RKO (cell line): ENCODE measurements at regions not wholly inside any gene's neighbourhood (a gene's known extent, or its start where the extent isn't known, plus 50 kb on each side); places are given as distances from the start of the nearest gene placed in this dataset.
"Not testable (repeated sequence)": the region's sequence is repeated elsewhere in the genome, so short reads cannot be mapped to it uniquely, and the experiment has no call there.

Source experiments
- DNase-seq: peaks from one replicate; pipeline ENCODE4 v3.0.0-alpha.2; 2016; ENCODE audit warnings: low spot score

DNA sequence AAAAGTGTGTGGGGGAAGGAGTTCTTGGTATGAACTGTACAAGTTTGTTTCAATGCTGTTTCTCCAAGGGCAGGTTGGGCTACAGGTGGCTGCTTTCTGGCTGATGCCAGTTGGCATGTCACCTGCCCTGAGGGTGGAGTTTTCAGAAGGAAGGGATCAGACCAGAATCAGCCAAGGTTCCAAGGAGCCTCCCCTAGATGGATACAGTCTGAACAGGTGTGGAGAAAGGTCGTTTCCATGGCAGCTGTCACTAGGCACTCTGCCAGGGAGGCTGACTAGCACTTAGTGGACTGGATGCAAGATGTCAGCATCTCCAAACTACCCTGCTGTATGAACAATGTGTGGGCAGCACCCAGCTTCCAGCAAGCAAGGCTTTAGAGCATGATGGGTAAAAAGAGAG, 444.4 kb upstream of the HNRNPA3 start:
- DNase-seq: no peak

DNA sequence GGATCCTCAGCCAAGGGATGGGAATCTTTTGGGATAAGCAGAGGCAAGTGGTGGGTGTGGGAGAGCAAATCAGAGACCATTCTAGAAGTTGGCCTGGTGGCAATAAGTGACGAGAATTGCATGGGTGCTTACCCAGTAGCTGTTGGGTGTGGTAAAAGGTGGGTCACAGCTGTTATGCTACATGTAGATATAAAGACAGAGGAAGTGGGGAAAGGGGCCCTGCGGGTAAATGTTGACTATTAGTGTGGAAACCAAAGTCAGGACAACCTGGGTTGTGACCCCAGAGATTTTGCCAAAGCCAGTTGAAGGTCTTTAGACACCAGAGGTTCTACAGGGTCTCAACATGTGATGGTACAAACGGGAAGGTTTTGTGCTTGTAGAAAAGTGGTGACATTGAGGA, 443.6 kb upstream of the HNRNPA3 start:
- DNase-seq: no peak

DNA sequence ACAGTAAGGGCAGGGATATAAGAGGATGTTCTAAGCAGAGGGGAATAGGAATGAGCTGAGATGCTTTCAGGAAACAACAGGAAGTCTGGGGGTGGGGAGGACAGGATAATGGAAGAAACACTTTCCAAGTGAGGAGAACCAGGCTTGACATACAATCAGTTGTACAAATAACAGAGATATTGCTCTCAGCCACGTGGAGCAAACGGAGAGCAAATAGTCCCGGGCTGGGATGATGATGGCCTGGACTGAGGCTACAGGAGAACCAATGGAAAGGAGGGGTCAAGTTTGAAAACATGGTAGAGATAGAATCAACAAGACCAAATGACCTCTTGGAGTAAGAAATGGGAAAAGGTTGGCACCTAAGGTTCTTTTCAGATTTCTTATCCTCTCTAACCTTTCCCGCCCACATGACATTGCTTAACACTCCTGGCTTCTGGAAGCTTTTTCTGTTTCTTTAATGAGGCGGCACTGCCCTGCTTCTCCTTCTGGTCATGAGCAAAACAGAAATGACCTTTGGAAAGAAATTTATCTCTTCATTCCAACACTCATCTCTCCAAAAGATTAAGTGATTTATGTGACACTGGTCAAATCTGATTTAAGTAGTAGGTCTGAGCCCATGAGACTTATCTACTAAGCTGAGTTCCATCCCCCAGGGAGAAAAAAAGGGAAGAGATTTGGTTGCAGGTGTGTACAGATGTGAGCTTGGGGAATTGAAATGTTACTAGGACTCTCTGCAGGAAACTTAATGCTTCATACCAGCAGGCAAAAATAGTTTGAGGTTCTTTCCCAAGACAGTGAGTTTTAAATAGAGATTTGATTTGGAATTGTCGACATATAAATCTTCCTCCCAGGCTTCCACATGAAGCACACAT, 442.9 kb upstream of the HNRNPA3 start:
- no peak for DNase-seq

DNA sequence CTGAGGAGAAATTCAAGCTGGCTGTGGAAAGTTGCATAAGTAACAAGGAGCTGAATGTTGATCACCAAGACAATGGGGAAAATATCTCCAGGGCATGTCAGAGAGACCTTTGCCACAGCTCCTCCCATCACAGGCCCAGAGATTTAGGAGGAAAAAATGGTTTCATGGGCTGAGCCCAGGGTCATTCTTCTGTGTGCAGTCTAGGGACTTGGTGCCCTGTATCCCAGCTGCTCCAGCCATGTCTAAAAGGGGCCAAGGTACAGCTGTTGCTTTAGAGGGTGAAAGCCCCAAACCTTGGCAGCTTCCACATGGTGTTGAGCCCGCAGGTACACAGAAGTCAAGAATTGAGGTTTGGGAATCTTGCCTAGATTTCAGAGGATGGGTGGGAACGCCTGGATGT, 439.8 kb upstream of the HNRNPA3 start:
- no peak for DNase-seq

DNA sequence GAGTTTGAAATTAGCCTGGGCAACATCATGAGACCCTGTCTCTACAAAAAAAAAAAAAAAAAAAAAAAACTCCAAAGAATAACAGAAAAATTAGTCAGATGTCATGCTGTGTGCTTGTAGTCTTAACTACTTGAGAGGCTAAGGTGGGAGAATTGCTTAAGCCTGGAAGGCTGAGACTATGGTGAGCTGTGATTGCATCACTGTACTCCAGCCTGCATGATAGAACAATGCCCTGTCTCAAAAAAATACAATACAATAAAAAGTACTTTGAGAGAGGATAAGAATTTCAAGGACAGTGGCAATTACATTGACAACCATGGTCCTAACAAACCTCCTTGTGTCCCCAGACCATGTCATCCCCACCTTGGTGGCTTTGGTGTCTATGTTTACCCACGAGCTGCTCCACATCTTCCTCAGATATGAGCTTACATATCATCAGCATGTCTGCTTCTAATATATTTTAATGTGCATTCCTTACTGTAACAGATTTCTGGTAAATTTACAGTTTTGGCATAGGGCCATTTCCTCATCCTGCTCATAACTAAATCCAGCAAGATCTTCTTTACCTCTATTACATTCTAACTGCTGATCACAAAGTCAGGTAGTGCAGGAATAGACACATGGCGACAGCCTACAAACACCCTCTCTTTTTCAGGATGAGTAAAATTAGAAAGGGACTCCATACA, 437.7 kb upstream of the HNRNPA3 start:
- no peak for DNase-seq

DNA sequence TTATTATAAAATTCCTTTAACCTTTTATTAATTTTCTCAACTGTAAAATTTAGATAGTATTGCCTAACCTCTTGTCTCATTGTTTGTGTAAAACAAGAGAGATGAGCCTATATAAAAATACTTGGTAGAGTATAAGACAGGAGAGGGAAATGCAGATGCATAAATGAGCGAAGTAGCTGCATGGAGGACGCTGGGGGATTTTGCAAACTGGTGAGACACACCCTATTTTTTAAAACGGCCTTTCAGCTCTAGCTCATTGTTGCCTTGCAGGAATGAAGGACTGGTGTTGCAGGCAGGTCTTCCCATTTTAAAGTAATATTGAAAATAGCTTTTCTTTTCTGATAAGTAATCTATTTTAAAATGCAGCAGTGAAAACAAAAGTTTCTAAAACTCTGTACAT, 435.3 kb upstream of the HNRNPA3 start:
- no peak for DNase-seq

DNA sequence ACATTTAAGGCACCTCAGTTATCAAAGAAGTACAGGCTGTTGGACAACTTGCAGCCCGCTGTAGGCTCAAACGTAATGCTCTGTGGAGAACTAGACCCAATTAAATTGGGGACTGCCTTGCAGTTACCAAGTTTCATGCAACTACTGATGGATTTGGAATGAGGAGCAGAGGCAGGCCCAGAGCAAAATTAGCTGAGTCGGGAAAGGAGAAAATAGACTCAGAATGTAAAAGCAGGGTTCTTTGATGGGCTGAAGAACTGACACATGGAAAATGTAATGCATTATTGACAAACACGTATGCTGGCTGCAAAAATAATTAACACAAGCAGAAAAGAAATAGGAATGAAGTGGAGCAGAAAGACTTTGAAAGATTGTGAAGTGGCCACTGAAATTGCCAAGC, 432.7 kb upstream of the HNRNPA3 start:
- no peak for DNase-seq

DNA sequence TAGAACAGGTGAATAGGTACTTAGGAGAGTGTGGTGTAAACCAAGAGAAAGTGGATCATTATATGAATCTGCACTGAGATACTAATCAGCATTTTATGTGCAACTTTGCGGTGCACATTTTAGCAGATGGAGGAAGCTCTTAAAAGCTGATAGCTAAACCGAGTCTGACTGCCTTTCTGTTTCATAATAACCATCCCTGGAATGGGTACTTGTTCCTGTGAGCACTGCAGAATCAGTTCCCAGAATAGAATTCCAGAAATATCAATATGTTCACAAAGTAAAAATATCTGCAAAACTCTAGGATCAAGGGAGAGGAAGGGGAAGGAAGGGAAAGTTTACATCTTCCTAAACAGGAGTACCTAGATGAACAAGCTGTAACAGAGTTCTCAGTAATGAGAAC, 432.2 kb upstream of the HNRNPA3 start:
- no peak for DNase-seq

DNA sequence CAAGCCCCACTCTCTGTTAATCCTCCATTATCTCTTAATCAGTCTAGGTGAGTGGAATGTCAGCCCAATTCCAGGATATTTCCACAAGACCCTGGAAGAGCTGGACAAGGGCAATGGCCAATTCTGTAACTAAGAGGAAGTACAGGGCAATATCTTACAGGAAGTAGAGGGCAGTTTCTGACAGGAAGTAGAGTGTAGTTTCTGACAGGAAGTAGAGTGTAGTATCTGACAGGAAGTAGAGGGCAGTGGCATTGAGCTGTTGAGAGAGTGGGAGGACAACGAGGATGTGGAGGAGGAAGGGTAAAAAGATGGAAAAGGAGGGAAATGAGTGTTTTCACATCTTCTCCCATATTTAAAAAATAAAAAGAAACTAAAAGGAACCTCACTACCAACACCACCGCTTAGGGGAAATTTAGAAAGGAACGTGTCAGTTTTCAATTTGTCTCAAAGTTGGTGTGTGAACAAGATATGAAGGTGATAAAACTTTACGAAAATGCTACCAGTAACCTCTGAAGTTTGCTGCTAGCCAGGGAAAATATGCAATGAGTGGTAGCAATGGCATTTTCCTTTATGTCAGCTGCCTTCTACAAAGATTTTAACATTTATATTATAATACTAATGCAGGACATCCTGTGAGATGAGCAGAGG, 430.9 kb upstream of the HNRNPA3 start:
- peak; percentile 14 for DNase-seq

DNA sequence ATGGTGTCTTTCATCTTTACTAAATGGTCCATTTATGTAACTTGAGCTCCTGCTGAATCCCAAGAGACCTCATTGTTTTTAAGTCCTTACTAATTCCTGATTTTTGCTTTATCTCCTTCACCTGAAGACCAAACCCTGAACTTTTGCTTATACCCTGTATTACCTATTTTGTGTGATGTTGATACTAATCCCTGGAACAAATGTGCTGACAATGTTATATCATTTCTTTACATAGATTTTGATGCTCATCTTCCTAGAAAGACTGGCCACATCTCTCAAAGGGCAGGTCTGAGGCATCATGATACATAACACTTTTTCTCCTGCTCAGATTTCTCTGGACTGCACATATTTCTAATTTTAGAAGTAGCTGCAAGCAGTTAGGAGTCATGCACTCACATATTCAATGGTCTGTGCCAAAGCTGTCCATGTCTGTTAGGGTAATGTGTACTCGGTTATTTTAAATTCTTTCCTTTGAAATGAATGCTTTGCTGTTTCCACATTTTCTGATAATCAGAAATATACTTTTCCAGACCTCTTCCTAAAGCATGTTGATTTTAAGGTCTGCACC, 427.9 kb upstream of the HNRNPA3 start:
- no peak for DNase-seq

DNA sequence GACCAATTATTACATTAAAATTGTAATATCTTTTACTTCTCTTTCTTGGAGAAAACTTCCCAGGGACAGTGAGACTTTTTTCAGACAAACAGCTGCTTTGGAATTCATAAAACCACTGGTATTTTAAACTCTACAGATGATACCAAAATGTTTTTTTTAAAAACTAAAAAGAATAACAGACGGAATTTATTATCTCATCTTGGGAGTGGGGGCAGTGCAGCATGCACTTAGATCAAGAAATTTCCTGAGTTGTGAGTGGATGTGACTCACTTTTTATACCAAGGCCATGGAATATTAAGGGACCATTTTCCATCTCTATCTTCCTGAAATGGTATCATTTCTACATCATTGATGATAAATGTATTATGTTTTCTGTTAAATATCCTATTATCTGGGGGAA, 422.8 kb upstream of the HNRNPA3 start:
- no peak for DNase-seq

DNA sequence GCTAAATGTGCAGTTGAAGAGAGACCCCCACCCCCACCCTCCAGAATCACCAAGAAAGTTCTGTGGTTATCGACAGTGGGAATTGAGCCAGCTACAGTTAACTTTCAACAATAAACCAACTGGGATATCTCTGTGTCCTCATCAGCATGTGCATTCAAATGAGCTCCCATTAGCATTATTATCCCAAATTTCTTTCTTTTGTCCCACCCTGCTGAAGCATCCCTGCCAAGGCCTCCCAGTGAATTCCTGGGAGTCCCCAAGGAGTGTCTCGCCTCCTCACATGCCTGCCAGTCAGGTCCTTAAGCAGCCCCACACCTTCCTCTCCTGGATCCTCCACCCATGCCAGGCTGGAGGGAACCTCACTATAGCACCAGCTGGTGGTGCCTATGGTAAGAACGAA, 422.1 kb upstream of the HNRNPA3 start:
- DNase-seq: no peak

DNA sequence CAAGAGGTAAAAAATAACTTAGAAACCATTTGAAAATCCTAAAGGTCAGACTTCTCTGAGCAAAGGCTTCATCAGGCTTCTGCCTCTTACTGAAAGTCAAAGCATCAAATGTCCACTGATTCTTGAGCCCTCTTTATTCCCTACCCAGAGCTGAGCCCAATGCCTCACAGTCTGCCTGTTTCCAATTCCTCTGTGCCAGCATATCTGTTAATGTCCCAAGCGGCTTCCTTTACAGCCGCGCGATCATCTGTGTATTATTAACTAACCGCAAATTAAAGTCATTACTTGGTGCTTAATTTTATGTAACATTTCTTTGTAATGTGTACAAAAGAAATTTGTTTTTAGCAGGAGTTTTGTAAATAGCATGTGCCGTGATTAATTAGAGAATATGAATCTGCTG, 418.8 kb upstream of the HNRNPA3 start:
- no peak for DNase-seq

DNA sequence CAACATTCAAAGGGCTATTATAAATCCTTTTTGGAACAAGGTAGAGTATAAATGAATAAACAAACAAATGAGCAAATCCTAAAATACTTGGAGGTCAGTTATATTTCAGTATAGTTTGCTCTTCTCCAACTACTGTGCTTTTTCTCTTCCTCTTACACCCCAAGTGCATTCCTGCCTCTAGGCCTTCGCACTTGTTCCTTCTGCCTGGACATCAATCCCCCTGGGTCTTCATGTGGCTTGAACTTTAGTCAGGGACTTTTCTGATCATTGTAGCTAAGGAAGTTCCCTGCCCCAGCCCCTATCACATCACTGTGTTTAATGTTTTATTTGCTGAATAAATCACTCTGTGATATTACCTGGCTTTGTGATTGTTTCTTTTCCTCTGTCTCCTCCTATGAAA, 418.2 kb upstream of the HNRNPA3 start:
- no peak for DNase-seq

DNA sequence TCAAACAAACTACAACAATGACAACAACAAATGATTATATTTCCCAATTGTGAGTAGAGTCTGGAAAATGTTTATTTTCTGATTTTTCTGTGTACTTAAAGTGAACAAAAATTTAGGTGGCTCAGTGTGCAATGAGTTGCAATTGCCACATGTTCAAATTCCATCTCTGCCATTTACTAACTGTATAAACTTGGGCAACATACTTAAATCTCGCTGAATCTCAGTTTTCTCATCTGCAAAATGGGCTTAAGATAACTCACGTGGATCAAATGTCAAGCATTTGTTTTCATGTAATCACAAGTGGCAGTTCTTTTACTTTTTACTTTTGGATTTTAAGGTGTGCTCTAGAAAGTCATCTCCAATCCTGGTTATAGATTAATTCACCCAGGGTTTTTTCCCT, 416.8 kb upstream of the HNRNPA3 start:
- no peak for DNase-seq

DNA sequence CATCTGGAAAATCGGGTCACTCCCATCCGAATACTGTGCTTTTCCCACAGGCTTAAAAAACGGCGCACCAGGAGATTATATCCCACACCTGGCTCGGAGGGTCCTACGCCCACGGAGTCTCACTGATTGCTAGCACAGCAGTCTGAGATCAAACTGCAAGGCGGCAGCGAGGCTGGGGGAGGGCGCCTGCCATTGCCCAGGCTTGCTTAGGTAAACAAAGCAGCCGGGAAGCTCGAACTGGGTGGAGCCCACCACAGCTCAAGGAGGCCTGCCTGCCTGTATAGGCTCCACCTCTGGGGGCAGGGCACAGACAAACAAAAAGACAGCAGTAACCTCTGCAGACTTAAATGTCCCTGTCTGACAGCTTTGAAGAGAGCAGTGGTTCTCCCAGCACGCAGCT, 415.9 kb upstream of the HNRNPA3 start:
- DNase-seq: not testable (repeated sequence)

DNA sequence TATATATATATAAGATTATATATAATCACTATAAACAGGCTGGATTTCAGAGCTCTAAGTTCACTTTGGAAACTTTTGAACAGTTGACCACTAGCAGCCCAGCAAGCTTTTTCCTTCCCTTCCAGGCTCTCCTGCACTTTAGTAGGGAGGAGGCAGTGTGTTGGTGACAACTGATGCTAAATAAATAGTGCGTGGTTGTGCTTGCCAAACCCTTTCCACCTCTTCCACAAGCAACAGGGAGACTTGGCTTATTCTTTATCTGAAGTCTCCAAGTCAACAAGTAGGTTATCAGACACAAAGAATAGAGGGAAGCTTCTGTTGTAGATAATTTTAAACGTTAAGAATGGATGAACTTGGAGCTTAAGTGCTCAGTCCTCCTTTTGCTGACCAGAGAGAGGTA, 408.2 kb upstream of the HNRNPA3 start:
- DNase-seq: no peak

DNA sequence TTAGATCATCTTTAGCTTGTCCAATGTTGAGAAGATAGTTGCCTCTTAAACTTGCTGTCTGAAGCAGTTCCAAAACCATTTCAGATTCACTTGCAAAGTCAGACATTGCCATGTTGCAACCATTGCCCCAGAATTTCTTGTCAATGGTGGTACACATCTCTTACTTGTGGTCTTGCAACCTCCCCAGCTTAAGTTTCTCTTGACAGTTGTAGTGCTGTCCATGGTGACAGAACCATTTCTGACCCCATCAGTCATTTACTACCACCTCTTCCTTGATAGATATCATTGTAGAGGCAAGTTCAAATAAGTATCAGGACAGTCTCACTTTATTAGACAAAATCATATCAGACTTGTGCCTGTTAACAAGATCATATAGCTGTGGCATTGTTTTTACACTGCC, 407.2 kb upstream of the HNRNPA3 start:
- no peak for DNase-seq

DNA sequence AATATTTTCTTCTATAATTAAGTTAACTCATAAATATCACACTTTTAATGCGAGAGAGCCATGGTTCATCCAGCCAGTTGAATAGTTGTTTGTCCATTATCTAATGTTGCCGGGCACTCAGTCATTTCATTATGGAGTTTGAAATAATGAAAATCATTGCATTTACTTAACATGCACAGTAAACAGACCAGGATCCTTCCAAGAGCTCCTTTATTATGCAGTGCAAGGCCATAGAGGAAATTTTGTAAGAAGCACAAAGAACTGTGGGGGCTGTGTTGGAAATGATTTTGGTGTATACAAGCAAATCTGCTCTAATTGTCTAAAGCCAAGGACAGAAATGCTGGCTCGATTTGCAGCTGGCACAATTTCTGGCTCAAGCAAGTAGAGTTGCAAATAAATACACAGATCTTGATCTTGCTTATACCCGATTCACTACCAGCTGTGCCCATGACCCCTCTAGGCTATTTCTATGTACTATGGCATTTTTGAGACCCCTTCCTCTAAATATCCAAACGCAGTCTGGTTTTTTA, 400.3 kb upstream of the HNRNPA3 start:
- DNase-seq: no peak

DNA sequence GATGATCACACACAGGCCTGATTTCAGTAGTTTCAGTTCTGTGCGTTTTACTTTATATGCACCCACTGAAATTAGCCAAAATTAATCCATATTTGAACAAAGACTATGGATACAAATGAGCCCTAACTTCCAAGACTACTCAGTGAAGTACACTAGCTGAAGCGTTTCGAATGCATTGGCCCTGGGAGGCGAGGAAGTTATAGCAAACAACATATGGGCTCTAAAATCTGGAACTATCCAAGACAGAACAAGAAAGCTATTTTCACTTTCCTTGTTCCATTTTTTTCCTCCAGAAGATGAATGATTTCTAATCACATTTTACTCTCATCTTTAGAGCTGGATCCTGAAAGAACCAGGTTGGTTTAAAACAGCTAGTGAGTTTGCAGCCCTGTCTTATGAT, 399.4 kb upstream of the HNRNPA3 start:
- DNase-seq: no peak

DNA sequence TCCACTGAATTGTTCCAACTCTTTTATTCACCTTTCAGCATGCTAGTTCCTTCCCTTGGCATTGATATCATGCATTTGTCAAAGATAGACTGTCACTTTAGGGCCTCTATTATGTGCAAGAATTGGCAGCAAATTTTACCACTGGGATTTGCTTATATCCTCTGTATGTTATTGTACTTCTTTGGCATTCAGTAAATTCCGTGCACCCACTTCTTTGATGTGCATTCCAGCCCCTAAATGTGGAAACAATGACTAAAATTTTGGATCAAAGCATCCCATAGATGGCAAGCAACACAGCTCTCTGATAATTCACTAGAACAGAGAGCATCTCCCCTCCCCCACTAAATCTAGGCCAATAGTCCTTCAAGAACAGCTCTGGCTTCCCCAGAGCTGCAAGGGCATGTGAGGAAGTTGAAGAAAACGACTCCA, 399.0 kb upstream of the HNRNPA3 start:
- no peak for DNase-seq

DNA sequence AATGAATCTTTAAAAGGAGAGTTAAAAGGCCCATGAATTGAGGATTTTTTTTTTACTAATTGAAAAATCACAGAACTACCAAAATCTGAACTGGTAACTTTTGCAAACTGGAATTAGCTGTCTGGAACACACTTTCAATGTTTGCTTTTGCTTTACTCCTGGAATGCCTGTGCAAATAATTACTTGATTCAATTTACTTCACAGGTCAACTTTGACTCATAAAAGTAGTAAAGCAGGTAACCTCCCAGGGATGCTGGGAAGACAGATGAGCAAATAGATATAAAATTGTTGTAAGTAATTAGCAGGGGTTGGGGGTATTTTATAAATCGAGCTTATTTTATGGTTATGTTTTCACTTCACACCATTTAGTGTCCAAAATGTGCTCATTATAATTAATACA, 398.3 kb upstream of the HNRNPA3 start:
- DNase-seq: no peak
